OCI-LY1 (cell line): ENCODE measurements at regions not wholly inside any gene's neighbourhood (a gene's known extent, or its start where the extent isn't known, plus 50 kb on each side); places are given as distances from the start of the nearest gene placed in this dataset.

ENCODE experiments used
- EZH2 ChIP-seq: fragments of 200-600 bp; sonication (generic), shearing (Covaris generic); IDR thresholded peaks from 2 replicates; pipeline ENCODE4 v1.8.0; 2017; ENCODE audit warnings: borderline replicate concordance, mixed run types, mild to moderate bottlenecking, antibody characterized with exemption, low read length, moderate library complexity, mixed read lengths
- TF ChIP-seq, protein P1 (sequence below): fragments of 200-600 bp; sonication (generic), shearing (Covaris generic); IDR thresholded peaks from 2 replicates; pipeline ENCODE4 v1.5.1; 2017; ENCODE audit warnings: mild to moderate bottlenecking, antibody characterized with exemption, low read length, moderate library complexity, mixed read lengths

DNA sequence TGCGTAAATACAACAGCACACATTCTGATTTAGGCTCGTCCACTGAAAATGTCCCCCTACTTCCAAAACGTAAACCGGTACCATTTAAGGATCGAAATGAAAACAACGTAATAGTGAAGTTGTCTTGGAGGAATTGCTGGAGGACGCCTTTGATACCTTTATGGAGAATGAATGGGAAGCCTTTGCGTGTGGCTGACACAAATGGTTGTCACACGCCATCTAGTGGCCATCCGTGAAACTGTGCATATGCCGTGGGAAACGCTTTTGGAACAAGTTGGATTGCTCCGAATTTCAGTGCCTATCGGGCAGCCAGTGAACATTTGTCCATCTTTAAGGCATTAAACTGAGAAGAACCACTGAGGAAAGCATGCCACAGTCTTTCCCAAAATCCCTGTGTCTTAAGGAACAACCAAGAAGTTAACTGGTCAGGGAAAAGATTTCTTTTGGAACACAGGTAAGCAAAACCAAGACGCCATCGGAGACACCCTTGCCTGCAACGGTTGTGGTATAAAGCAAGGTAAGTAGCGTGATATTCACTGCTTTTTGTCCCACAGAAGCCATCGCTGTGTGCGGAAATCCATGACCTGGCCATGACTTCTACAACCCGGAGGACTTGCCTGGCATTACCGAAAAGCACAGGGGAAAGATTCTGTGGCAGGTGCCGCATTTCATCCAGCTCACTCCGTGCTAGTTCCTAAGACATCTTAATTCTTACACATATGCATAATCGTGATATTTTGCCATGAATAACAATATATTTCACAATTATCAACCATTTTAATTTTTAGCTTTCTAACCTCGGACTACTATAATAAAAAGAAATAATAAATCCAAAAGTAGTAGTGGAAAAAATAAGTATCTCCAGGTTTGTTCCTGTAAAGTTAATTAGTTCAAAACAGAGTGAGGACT, 100.6 kb downstream of the FAM204A start:
- TF ChIP-seq, protein P1, sequence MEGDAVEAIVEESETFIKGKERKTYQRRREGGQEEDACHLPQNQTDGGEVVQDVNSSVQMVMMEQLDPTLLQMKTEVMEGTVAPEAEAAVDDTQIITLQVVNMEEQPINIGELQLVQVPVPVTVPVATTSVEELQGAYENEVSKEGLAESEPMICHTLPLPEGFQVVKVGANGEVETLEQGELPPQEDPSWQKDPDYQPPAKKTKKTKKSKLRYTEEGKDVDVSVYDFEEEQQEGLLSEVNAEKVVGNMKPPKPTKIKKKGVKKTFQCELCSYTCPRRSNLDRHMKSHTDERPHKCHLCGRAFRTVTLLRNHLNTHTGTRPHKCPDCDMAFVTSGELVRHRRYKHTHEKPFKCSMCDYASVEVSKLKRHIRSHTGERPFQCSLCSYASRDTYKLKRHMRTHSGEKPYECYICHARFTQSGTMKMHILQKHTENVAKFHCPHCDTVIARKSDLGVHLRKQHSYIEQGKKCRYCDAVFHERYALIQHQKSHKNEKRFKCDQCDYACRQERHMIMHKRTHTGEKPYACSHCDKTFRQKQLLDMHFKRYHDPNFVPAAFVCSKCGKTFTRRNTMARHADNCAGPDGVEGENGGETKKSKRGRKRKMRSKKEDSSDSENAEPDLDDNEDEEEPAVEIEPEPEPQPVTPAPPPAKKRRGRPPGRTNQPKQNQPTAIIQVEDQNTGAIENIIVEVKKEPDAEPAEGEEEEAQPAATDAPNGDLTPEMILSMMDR, result peak; percentile 90
- no peak for TF ChIP-seq EZH2
